Transverse colon (tissue), 3 donors: ENCODE measurements at regions not wholly inside any gene's neighbourhood (a gene's known extent, or its start where the extent isn't known, plus 50 kb on each side); places are given as distances from the start of the nearest gene placed in this dataset.

Experiments
- CTCF ChIP-seq, 5 experiments: fragments of 200-600 bp in 3 of 5; fragments of 450-650 bp in 2 of 5; sonication (generic) in 3 of 5; IDR thresholded peaks; 1 replicate in 2 of 5; 2 replicates in 3 of 5; pipeline ENCODE4 v1.5.1; 2016 to 2017; ENCODE audit warnings: antibody characterized with exemption in 5 of 5, inconsistent platforms in 3 of 5, mild to moderate bottlenecking in 2 of 5, moderate library complexity in 1 of 5
- POLR2A ChIP-seq: fragments of 450-650 bp; IDR thresholded peaks from one replicate; pipeline ENCODE4 v1.6.1; 2016; ENCODE audit warnings: antibody characterized with exemption, mild to moderate bottlenecking, moderate library complexity

DNA sequence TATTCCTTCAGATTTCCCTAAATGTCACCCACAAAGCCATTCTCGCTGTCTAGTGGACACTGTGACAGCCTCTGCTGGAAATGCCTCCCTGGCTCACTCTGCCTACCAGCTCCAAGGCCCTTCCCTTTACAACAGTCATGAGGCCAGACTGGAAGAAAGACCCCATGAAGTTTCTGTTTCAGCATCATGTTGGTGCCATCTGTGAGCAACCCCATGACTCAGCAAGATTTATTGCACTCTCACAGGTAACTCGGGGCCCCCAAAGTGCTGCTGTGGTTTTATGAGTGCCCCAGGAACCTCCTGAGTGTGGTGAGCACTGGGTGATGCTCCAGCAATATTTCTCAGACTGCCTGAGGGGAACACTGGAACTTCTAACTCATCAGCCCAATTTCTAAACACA, 218.6 kb downstream of the ZNF33B start:
- TF ChIP-seq POLR2A (no peak), CTCF (IDR thresholded peaks at IDR 0.05) (no peak)
